HCT116 (cell line): ENCODE measurements at regions not wholly inside any gene's neighbourhood (a gene's known extent, or its start where the extent isn't known, plus 50 kb on each side); places are given as distances from the start of the nearest gene placed in this dataset.

Experiments
- ATAC-seq: fragments of 200-7000 bp; cut with Tn5 transposase; 2 replicates; pipeline ENCODE4 v1.9.1; 2020; ENCODE audit warnings: mild to moderate bottlenecking, moderate library complexity
- BruUV-seq: library from RNA; stranded (reverse); fragments of 400-500 nt; replicated peaks from 2 replicates; lab custom pipeline; 2021; lab: Mats Ljungman, UMichigan
- CTCF ChIA-PET: fragments of 300-600 bp; sonication (Branson Sonifier 250); formaldehyde crosslinking; loops from one replicate; lab custom pipeline; 2021; ENCODE audit warnings: antibody characterized with exemption; lab: Charles Lee
- POLR2A ChIA-PET: fragments of 300-600, 350-600 bp; sonication (Branson Sonifier 250); formaldehyde crosslinking; loops from one replicate; lab custom pipeline; 2021; ENCODE audit warnings: antibody characterized with exemption; lab: Charles Lee
- RAD21 ChIA-PET, 2 experiments: fragments of 300-600 bp; sonication (Branson Sonifier 250); formaldehyde crosslinking; loops; one replicate each; lab custom pipeline; 2023; ENCODE audit warnings: low total read pairs in 2 of 2; ENCODE audit not compliant: uncharacterized antibody in 2 of 2, unreplicated experiment in 2 of 2, low non-redundant PET in 1 of 2; lab: Charles Lee
- DNase-seq: peaks from one replicate; pipeline ENCODE4 v3.0.0-alpha.2; 2010; ENCODE audit warnings: low read depth, low spot score
- H2AFZ ChIP-seq: fragments of 200-600 bp; shearing (Covaris generic), sonication (generic); 2 replicates; pipeline ENCODE4 v1.6.1; 2017; ENCODE audit warnings: low read depth, mixed run types, mixed read lengths, antibody characterized with exemption, low read length; ENCODE audit not compliant: poor library complexity, severe bottlenecking
- H3K27ac ChIP-seq: 2 replicates; pipeline ENCODE4 v1.5.1; 2012; ENCODE audit warnings: low read depth, low read length
- H3K27me3 ChIP-seq: fragments of 200-600 bp; sonication (generic); 2 replicates; pipeline ENCODE4 v1.6.1; 2016; ENCODE audit warnings: mixed run types, low read length, mixed read lengths; ENCODE audit not compliant: insufficient read depth
- H3K36me3 ChIP-seq, 2 experiments: fragments of 200-500 bp in 1 of 2; fragments of 200-600 bp in 1 of 2; sonication (Bioruptor generic) in 1 of 2; sonication (generic) in 1 of 2; 2 replicates each; pipeline versions ENCODE4 v1.5.1 to v1.6.1; 2014 to 2016; ENCODE audit warnings: low read length in 2 of 2, inconsistent platforms in 1 of 2, mixed read lengths in 1 of 2, mixed run types in 1 of 2; ENCODE audit not compliant: insufficient read depth in 2 of 2, control insufficient read depth in 1 of 2
- H3K4me1 ChIP-seq, 2 experiments: fragments of 200-600 bp in 1 of 2; sonication (generic) in 1 of 2; 2 replicates each; pipeline versions ENCODE4 v1.5.1 to v1.6.1; 2012 to 2017; ENCODE audit warnings: low read length in 2 of 2, inconsistent platforms in 1 of 2, mild to moderate bottlenecking in 1 of 2, mixed read lengths in 1 of 2, mixed run types in 1 of 2, moderate library complexity in 1 of 2; ENCODE audit not compliant: insufficient read depth in 2 of 2, control insufficient read depth in 1 of 2
- H3K4me2 ChIP-seq: fragments of 200-600 bp; sonication (generic); 2 replicates; pipeline ENCODE4 v1.6.1; 2017; ENCODE audit warnings: mixed run types, low read length, mixed read lengths
- H3K4me3 ChIP-seq, 2 experiments: fragments of 200-600 bp in 1 of 2; sonication (generic) in 1 of 2; replicated peaks in 1 of 2; 2 replicates each; pipeline ENCODE4 v1.5.1; 2011 to 2016; ENCODE audit warnings: low read length in 2 of 2, control low read depth in 1 of 2, low read depth in 1 of 2, mild to moderate bottlenecking in 1 of 2, mixed read lengths in 1 of 2, mixed run types in 1 of 2
- H3K79me2 ChIP-seq: fragments of 200-600 bp; sonication (generic); 2 replicates; pipeline ENCODE4 v1.6.1; 2017; ENCODE audit warnings: mild to moderate bottlenecking, mixed run types, low read length, moderate library complexity, mixed read lengths; ENCODE audit not compliant: insufficient read depth
- H3K9ac ChIP-seq: fragments of 200-600 bp; sonication (generic); 2 replicates; pipeline ENCODE4 v1.6.1; 2016; ENCODE audit warnings: low read length, mixed read lengths
- H3K9me2 ChIP-seq: fragments of 200-600 bp; sonication (generic), shearing (Covaris generic); 2 replicates; pipeline ENCODE4 v1.6.1; 2017; ENCODE audit warnings: mixed run types, mild to moderate bottlenecking, moderate library complexity; ENCODE audit not compliant: insufficient read depth
- H3K9me3 ChIP-seq, 2 experiments: fragments of 200-500 bp in 1 of 2; fragments of 200-600 bp in 1 of 2; sonication (Bioruptor generic) in 1 of 2; sonication (generic) in 1 of 2; 2 replicates each; pipeline ENCODE4 v1.6.1; 2014 to 2017; ENCODE audit warnings: low read length in 2 of 2, mixed read lengths in 2 of 2, inconsistent platforms in 1 of 2, low read depth in 1 of 2, mild to moderate bottlenecking in 1 of 2, mixed run types in 1 of 2, moderate library complexity in 1 of 2; ENCODE audit not compliant: control insufficient read depth in 1 of 2, insufficient read depth in 1 of 2
- H4K20me1 ChIP-seq: fragments of 200-600 bp; sonication (generic), shearing (Covaris generic); 2 replicates; pipeline ENCODE4 v1.6.1; 2017; ENCODE audit warnings: mixed run types, mild to moderate bottlenecking, moderate library complexity; ENCODE audit not compliant: insufficient read depth
- EGR1 ChIP-seq: IDR thresholded peaks from 2 replicates; pipeline ENCODE4 v1.6.1; 2012; ENCODE audit warnings: low read depth
- ELF1 ChIP-seq: IDR thresholded peaks from 2 replicates; pipeline ENCODE4 v1.6.1; 2012; ENCODE audit warnings: low read depth, borderline replicate concordance
- EZH2 ChIP-seq: fragments of 200-600 bp; sonication (generic); IDR thresholded peaks from 2 replicates; pipeline ENCODE4 v1.6.1; 2017; ENCODE audit warnings: antibody characterized with exemption, mixed run types
- EZH2phosphoT487 ChIP-seq: fragments of 200-600 bp; IDR thresholded peaks from 2 replicates; pipeline ENCODE4 v1.6.1; 2018; ENCODE audit warnings: antibody characterized with exemption, borderline replicate concordance
- FOSL1 ChIP-seq: IDR thresholded peaks from 2 replicates; pipeline ENCODE4 v1.6.1; 2012; ENCODE audit warnings: low read depth
- RAD21 ChIP-seq: IDR thresholded peaks from 2 replicates; pipeline ENCODE4 v1.6.1; 2012; ENCODE audit warnings: low read depth, mild to moderate bottlenecking
- REST ChIP-seq: IDR thresholded peaks from 2 replicates; pipeline ENCODE4 v1.6.1; 2012; ENCODE audit warnings: low read depth
- YY1 ChIP-seq: IDR thresholded peaks from 2 replicates; pipeline ENCODE4 v1.6.1; 2011; ENCODE audit warnings: low read length, low read depth, moderate library complexity, mild to moderate bottlenecking; ENCODE audit not compliant: insufficient replicate concordance; ENCODE audit errors: extremely low read depth
- ZBTB33 ChIP-seq: IDR thresholded peaks from 2 replicates; pipeline ENCODE4 v1.6.1; 2011; ENCODE audit warnings: mild to moderate bottlenecking, low read length, moderate library complexity; ENCODE audit not compliant: insufficient replicate concordance; ENCODE audit errors: extremely low read depth
- intact Hi-C: fragments of 100-400 bp; cut with micrococcal nuclease; formaldehyde crosslinking; loops from 2 replicates; pipeline ENCODE4 v1.10.0; 2022

DNA sequence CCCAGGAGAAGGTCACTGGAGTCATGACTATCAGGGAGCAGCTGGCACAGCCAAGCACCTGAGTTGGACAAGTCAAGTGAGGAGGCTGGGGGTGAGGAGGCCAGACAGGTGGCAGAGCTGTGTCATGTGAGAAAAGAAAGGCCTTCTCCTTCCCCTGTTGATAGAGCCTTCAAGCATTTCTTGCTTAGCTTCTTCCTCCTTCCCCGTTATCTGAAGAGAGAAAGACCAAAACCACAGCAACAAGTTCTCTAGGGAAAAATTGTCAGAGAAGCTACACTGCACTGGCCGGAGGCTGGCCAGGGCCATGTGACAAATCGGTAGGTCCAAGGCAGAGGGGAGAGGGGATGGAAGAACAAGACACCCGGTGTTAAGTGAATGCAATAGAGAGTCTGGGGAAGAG, 202.1 kb upstream of the PRDM1 start:
- no peaks in the 10 kb centered on the region for H3K4me1 ChIP-seq

More for the DNA sequence above, 202.1 kb upstream of the PRDM1 start:
- ATAC-seq (no peak), DNase-seq (no peak)
- no peaks in the 10 kb centered on the region for H3K36me3 ChIP-seq
- no peaks in the 10 kb centered on the region for H4K20me1 ChIP-seq
- RAD21 ChIA-PET, result no interaction called here
- no peak for TF ChIP-seq RAD21
- no peak for TF ChIP-seq EGR1
- no peak for TF ChIP-seq ELF1
- no peak for TF ChIP-seq REST
- no peak for TF ChIP-seq ZBTB33
- TF ChIP-seq YY1, result no peak
- no peak for TF ChIP-seq EZH2phosphoT487
- TF ChIP-seq EZH2, result no peak
- TF ChIP-seq FOSL1, result no peak
- TF ChIP-seq, all 23 proteins: peak for 0
- no peak overlapping the region for H3K27ac ChIP-seq
- BruUV-seq, result no TSS peak
- no peak overlapping the region for H3K9ac ChIP-seq
- ChIA-PET CTCF (no interaction called here), POLR2A (no interaction called here)
- no peaks in the 10 kb centered on the region for H3K9me2 ChIP-seq
- H3K4me2 ChIP-seq, result no peak overlapping the region
- intact Hi-C loops, result no loop called here
- H3K9me3 ChIP-seq, result no peaks in the 10 kb centered on the region
- H3K79me2 ChIP-seq, result no peaks in the 10 kb centered on the region
- H3K27me3 ChIP-seq, result no peaks in the 10 kb centered on the region
- no peak overlapping the region for H3K4me3 ChIP-seq
- H2AFZ ChIP-seq, result no peak overlapping the region
